AG10803 (cell line): ENCODE measurements at regions not wholly inside any gene's neighbourhood (a gene's known extent, or its start where the extent isn't known, plus 50 kb on each side); places are given as distances from the start of the nearest gene placed in this dataset.
"Not testable (repeated sequence)": the region's sequence is repeated elsewhere in the genome, so short reads cannot be mapped to it uniquely, and the experiment has no call there.

Source experiments
- DNase-seq: peaks from one replicate; pipeline ENCODE4 v3.0.0; 2010; ENCODE audit warnings: low read depth
- H3K4me3 ChIP-seq: 2 replicates; pipeline ENCODE4 v1.5.1; 2011; ENCODE audit warnings: mild to moderate bottlenecking, low read length, control low read depth
- TF ChIP-seq, protein P1 (sequence below): conservative IDR thresholded peaks from 2 replicates; pipeline ENCODE4 v1.5.1; 2011; ENCODE audit warnings: mild to moderate bottlenecking, low read length, control low read depth, inconsistent platforms

DNA sequence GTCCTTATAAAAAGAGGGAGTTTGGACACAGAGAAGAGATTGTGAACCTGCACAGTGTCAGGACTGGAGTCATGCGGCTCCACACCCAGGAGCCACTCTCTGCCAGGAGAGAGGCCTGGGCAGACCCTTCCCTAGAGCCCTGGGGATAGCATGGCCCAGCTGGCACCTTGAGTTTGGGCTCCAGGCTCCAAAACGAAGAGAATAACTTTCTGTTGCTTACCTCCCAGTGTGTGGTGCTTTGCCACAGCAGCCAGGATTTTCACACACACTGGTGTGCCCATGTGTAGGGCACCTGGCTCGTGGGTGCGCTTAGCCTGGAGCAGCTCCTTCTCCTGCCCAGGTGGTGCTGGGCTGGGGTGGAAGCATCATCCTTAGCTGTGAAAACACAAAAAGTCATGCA lies 344.3 kb downstream of the TEX29 start:
- TF ChIP-seq, protein P1, sequence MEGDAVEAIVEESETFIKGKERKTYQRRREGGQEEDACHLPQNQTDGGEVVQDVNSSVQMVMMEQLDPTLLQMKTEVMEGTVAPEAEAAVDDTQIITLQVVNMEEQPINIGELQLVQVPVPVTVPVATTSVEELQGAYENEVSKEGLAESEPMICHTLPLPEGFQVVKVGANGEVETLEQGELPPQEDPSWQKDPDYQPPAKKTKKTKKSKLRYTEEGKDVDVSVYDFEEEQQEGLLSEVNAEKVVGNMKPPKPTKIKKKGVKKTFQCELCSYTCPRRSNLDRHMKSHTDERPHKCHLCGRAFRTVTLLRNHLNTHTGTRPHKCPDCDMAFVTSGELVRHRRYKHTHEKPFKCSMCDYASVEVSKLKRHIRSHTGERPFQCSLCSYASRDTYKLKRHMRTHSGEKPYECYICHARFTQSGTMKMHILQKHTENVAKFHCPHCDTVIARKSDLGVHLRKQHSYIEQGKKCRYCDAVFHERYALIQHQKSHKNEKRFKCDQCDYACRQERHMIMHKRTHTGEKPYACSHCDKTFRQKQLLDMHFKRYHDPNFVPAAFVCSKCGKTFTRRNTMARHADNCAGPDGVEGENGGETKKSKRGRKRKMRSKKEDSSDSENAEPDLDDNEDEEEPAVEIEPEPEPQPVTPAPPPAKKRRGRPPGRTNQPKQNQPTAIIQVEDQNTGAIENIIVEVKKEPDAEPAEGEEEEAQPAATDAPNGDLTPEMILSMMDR: no peak
- DNase-seq: no peak
- H3K4me3 ChIP-seq: no peak overlapping the region

DNA sequence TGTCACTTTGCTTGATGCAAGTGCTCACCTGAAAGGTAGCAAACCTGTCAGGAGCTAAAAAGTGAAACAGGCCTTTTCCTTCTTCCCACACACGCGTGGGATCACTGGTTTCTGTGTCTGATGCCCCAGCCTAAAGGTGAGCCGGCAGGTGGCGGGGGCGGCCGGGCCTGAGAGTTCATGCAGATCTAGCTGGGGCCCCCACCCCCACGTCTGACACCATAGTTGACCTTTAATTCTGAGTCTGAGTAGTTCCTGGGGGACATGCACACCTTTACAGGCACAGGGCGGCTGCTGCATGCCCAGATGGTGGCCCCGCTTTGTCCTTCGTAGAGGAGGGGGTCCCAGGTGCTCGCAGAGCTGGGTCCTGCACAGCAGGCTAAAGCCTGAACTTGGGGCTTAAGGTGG lies 345.3 kb downstream of the TEX29 start:
- DNase-seq: no peak
- no peak overlapping the region for H3K4me3 ChIP-seq
- TF ChIP-seq, protein P1: no peak

DNA sequence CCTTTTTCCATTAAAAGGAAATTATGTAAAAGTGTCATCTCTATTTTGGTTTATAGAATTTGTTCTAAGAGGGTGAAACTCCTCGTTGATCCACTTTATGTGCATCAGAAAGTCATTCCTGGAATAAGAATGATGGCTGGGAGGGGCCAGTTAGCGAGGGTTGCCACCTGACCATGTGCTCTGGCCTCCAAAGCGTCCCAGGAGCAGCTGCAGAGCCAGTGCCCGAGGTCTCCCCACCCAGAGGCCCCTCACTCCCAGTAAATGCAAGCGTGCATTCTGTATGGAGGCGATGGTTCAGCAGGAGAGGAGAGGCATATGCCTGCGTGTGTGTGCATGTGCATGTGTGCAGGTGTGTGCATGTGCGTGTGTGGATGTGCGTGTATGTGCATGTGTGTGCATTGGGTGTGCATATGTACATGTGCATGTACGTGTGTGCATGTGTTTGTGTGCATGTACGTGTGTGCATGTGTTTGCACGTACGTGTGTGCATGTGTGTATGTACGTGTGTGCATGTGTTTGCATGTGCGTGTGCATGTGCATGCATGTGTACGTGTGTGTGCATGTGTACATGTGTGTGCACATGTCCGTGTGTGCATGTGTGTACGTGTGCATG lies 345.8 kb downstream of the TEX29 start:
- DNase-seq: no peak
- TF ChIP-seq, protein P1: no peak
- H3K4me3 ChIP-seq: no peak overlapping the region

DNA sequence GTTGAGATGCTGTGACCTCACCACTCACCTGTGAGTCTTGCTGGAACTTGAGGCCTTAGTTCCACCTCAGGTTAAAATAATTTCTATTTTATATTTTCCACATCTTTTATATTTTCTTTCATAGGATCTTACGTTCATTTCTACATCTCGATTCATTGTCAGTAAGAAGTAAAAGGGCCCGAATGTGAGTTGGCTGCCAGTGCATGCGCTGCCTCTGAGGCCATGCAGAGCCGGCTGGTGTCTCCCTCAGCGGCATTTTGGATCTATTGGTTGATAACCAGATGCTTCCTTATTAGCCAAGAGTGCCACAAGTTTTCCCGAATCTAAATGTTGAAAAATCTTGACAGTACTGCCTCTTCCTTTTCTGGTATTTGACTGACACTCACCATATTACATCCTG lies 347.3 kb downstream of the TEX29 start:
- DNase-seq: no peak
- H3K4me3 ChIP-seq: no peak overlapping the region
- TF ChIP-seq, protein P1: no peak

DNA sequence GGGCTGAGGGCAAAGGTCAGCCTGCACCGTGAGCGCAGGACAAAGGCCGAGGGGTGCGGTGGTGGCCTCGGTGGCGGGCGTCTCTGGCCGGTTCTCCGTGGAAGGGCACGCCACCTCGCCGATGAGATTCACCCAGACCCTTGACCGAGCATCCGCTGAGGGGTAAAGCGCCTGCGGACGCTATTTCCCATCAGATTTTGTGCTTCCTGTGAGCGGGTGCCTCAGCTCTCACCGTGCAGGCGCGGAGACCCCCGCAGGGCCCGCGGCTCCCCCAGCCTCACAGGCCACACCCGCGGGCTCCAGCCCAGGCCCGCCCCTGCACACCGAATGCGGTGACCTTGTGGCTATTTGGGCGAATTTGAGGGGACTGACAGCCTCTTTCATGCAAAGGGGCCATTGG lies 348.0 kb downstream of the TEX29 start:
- H3K4me3 ChIP-seq: no peak overlapping the region
- DNase-seq: no peak
- TF ChIP-seq, protein P1: no peak

DNA sequence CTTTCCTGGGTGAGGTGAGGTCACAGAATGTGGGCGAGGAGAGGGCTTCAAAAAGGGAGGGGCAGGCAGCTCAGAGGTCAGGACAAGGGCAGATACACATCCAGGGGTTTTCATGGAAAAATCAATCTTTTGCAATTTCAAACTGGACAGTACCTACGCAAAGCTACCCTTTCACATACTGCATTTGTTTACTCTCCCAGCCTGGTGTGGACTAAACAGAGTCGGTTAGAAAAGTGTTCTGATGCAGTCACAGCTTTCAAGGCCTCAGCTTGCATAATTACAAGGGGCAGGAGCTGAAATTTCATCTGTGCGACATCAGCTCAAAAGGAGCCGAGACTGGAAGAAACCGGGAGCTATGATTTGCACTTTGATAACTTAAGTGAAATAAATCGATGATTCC lies 351.8 kb downstream of the TEX29 start:
- DNase-seq: not testable (repeated sequence)

DNA sequence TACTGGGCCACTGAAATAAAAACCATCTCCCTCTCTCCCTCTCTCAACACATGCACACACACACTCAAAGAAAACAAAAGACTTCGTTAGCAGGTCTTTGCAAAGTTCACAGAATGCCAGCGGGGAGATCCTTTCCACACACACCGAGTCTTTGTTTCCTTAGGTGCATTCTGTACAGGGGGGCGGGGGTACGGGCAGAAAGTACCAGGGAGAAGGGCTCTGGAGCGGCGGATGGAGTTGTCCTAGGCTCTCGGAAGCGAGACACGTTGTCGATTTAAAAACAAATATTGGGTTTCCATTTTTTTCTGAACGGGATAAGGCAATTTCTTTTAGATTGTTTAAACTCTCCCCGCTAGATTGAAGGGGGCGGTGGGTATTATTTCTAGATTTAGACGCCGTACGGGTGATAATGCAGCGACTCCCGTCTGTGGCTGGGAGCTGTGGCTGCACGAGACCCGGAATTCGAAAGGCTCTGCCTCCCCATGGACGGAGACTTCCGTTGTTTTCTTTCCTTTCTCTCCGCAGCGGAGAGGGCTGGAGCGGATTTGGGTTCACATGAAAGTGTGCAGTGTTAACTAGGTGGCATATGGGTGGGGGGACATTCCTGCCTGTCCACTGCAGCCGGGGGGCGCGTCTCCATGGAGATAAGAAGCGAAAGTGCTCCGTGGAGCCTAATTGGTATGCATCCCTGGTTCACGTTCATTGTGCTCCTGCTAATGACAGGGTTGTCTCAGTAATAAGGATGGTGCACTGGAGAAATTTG lies 357.9 kb downstream of the TEX29 start:
- H3K4me3 ChIP-seq: not testable (repeated sequence)

More for the DNA sequence above, 351.8 kb downstream of the TEX29 start:
- not testable (repeated sequence) for H3K4me3 ChIP-seq

DNA sequence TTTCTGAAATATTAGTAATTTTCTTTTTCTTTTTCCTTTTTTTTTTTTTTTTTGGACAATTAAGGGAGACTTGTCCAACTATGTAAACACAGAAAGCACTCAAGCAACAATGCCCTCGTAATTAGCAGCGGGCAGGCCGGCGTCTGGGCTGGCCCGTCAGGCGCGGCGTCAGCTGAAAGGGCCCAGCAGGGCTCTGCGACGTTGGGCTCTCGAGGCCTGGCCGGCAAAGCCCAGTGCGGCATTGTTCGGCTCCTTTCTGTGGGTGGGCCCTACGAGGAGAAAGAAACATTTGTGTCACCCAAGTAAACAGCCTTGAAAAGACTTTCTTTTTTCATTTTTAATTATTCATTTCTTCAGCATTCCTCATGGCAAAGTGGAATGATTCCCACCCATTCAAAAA lies 359.2 kb downstream of the TEX29 start:
- DNase-seq, H3K4me3 ChIP-seq: not testable (repeated sequence)

More for the DNA sequence above, 357.9 kb downstream of the TEX29 start:
- DNase-seq: not testable (repeated sequence)

DNA sequence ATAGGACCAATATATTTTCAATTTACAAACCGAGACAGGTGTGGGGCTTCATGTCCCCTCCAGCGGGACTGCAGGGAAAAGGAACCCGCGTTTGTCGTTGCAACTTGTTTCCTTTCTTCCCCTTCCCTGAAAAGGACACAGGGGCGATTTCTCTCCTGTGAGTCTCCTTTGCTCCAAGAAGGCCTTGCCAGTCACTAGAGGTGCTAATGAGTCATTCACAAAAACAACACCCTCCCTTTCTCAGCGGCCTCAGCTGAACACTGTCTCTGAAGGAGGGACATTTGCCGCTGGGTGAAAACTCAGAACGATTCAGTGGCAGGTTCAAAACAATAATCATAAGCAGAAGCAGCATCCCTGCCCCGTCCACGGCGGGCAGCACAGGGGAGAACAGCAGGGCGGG lies 359.7 kb downstream of the TEX29 start:
- not testable (repeated sequence) for H3K4me3 ChIP-seq, DNase-seq

DNA sequence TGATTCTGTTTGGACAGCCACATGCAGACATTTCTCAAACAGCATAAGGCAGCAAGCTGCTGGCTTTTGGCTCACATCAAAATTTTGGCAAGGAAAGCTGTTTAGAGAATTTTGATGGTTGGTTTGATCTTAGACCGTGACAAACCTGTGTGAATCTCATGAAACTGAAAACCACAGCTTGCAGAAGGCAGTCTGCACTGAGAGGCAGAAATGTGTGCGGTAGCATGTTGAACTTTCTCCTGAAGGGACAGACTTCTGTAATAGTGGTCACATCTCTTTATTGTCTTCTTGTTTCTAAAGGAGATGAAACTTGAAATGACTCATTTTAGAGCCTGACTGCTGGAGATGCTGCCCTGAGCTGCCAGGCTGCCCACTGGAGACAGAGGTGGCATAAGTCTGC lies 371.6 kb downstream of the TEX29 start:
- H3K4me3 ChIP-seq, DNase-seq: not testable (repeated sequence)

DNA sequence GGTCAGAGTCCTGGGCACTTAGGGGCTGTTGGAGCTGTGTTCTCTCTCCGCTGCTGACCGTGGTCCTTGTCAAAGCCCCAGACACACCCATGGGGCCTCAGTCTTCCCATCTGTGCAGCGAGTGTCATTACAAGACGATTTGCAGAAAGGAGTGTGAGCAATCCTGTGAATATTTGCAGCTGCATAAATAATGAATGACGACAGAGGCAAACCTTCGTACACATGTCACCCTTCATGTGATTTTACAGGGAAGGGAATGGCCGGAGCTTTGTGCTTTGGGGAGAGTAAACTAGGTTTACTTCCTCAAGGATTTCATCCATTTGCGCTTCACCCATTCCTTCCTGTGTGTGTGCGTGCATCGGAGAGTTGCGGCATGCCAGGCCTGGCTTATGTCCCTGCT lies 370.8 kb upstream of the SOX1 start:
- not testable (repeated sequence) for H3K4me3 ChIP-seq

DNA sequence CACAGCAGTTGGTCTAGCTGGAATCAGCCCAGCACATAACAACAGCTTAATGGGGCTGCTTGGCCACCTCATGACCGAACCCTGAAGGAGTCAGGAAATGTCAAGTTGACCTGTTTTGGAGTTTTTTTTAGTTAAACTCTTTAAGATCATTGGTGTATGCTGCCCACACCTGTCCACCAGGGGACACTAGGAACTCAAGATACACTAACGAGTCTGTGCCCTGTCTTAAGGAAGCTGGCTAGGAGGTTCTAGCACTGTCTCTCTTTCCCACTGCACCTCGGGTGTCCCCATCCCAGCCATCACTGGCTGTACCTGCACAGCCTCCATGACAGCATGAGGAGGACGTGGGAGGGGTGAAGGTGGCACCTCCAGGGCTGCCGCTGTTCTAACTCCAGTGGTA lies 364.9 kb upstream of the SOX1 start:
- not testable (repeated sequence) for H3K4me3 ChIP-seq, DNase-seq

More for the DNA sequence above, 370.8 kb upstream of the SOX1 start:
- not testable (repeated sequence) for DNase-seq
